K562 (cell line): ENCODE measurements at regions not wholly inside any gene's neighbourhood (a gene's known extent, or its start where the extent isn't known, plus 50 kb on each side); places are given as distances from the start of the nearest gene placed in this dataset.

ENCODE experiments used
- CHD2 ChIP-seq: IDR thresholded peaks from 2 replicates; pipeline ENCODE4 v1.6.1; 2011; ENCODE audit warnings: low read depth, low read length
- MEF2D ChIP-seq: conservative IDR thresholded peaks from 2 replicates; pipeline ENCODE4 v1.6.1; 2016; ENCODE audit warnings: low read depth, missing genetic modification characterization, missing compliant biosample characterization
- TF ChIP-seq, protein P1 (sequence below): sonication (generic); formaldehyde crosslinking; IDR thresholded peaks from 2 replicates; pipeline ENCODE4 v1.9.0; 2022; ENCODE audit warnings: mild to moderate bottlenecking, missing genetic modification reagents

GRCh38 chr12:125254856-125255255 lies 189.6 kb downstream of the AACS start:
- no peak for TF ChIP-seq MEF2D (tag)
- TF ChIP-seq CHD2, result no peak
- TF ChIP-seq, protein P1, sequence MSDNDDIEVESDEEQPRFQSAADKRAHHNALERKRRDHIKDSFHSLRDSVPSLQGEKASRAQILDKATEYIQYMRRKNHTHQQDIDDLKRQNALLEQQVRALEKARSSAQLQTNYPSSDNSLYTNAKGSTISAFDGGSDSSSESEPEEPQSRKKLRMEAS, result no peak
